HepG2 (cell line): ENCODE measurements at regions not wholly inside any gene's neighbourhood (a gene's known extent, or its start where the extent isn't known, plus 50 kb on each side); places are given as distances from the start of the nearest gene placed in this dataset.

Experiments
- ATAC-seq: fragments of 200-7000 bp; cut with Tn5 transposase; 3 replicates; pipeline ENCODE4 v1.9.1; 2020; ENCODE audit warnings: mild to moderate bottlenecking, moderate library complexity
- BruUV-seq: library from RNA; stranded (reverse); fragments of 400-500 nt; replicated peaks from 2 replicates; lab custom pipeline; 2021; lab: Mats Ljungman, UMichigan
- CTCF ChIA-PET: fragments of 300-600 bp; formaldehyde crosslinking; extraction: SDS; loops from one replicate; lab custom pipeline; 2021; ENCODE audit warnings: low total read pairs, inconsistent platforms, low intra/inter-chr PET ratio; lab: Yijun Ruan, JAX
- POLR2A ChIA-PET: fragments of 350-600 bp; sonication (Branson Sonifier 250); formaldehyde crosslinking; loops from one replicate; lab custom pipeline; 2020; ENCODE audit warnings: antibody characterized with exemption, inconsistent platforms; lab: Yijun Ruan, JAX
- DNase-seq: peaks from one replicate; pipeline ENCODE4 v3.0.0-alpha.2; 2015; ENCODE audit warnings: low spot score
- FAIRE-seq: peaks from 3 replicates; lab custom pipeline; 2011; peaks lifted over from hg19 to GRCh38; lab: Jason Lieb, UNC
- H2AFZ ChIP-seq: one replicate; pipeline ENCODE4 v1.6.1; 2011; ENCODE audit warnings: low read length, inconsistent platforms
- H3K27ac ChIP-seq: fragments of 300-600 bp; 3 replicates; pipeline ENCODE4 v1.8.0; 2011; ENCODE audit warnings: mixed run types, mild to moderate bottlenecking, mixed read lengths, low read length, inconsistent platforms; ENCODE audit not compliant: insufficient read depth; ENCODE audit errors: extremely low read length
- H3K27me3 ChIP-seq, 2 experiments: fragments of 200-600 bp in 1 of 2; 2 replicates in 1 of 2; 3 replicates in 1 of 2; pipeline versions ENCODE4 v1.6.0 to v1.8.0; 2011; ENCODE audit warnings: low read length in 2 of 2, mild to moderate bottlenecking in 2 of 2, moderate library complexity in 2 of 2, inconsistent platforms in 1 of 2; ENCODE audit not compliant: insufficient read depth in 2 of 2, control insufficient read depth in 1 of 2
- H3K36me3 ChIP-seq, 2 experiments: fragments of 200-600 bp in 1 of 2; replicated peaks in 1 of 2; 2 replicates in 1 of 2; 3 replicates in 1 of 2; pipeline versions ENCODE4 v1.5.1 to v1.8.0; 2011; ENCODE audit warnings: low read length in 2 of 2, inconsistent platforms in 1 of 2; ENCODE audit not compliant: insufficient read depth in 2 of 2, control insufficient read depth in 1 of 2
- H3K4me1 ChIP-seq: 2 replicates; pipeline ENCODE4 v1.5.1; 2012; ENCODE audit warnings: low read length, inconsistent platforms; ENCODE audit not compliant: insufficient read depth
- H3K4me2 ChIP-seq: 2 replicates; pipeline ENCODE4 v1.6.0; 2011; ENCODE audit warnings: low read depth, low read length, inconsistent platforms
- H3K4me3 ChIP-seq, 3 experiments: fragments of 200-600 bp in 1 of 3; sonication (generic), shearing (Covaris generic) in 1 of 3; replicated peaks in 1 of 3; 2 replicates each; pipeline ENCODE4 v1.5.1; 2011 to 2016; ENCODE audit warnings: low read length in 3 of 3, inconsistent platforms in 2 of 3, low read depth in 2 of 3, mild to moderate bottlenecking in 2 of 3, control low read depth in 1 of 3, mixed read lengths in 1 of 3; ENCODE audit not compliant: insufficient read depth in 1 of 3
- H3K79me2 ChIP-seq: one replicate; pipeline ENCODE4 v1.6.1; 2011; ENCODE audit warnings: low read length, inconsistent platforms; ENCODE audit not compliant: insufficient read depth
- H3K9ac ChIP-seq: 2 replicates; pipeline ENCODE4 v1.6.0; 2011; ENCODE audit warnings: mild to moderate bottlenecking, low read depth, low read length, inconsistent platforms; ENCODE audit not compliant: insufficient read depth
- H3K9me3 ChIP-seq: 2 replicates; pipeline ENCODE4 v1.5.1; 2012; ENCODE audit warnings: mild to moderate bottlenecking, low read length
- H4K20me1 ChIP-seq: 2 replicates; pipeline ENCODE4 v1.6.0; 2011; ENCODE audit warnings: inconsistent platforms, mild to moderate bottlenecking, low read length, moderate library complexity; ENCODE audit not compliant: insufficient read depth
- FOXP1 ChIP-seq, 2 experiments: fragments of 450-650 bp in 1 of 2; IDR thresholded peaks; 2 replicates each; pipeline ENCODE4 v1.6.1; 2017 to 2018; ENCODE audit warnings: antibody characterized with exemption in 1 of 2
- HMGXB4 ChIP-seq, 2 experiments: sonication (generic) in 1 of 2; formaldehyde crosslinking in 1 of 2; IDR thresholded peaks; 2 replicates each; pipeline versions ENCODE4 v1.4.0 to v1.6.1; 2018 to 2020; ENCODE audit warnings: missing genetic modification reagents in 2 of 2, borderline replicate concordance in 1 of 2, low read depth in 1 of 2, mild to moderate bottlenecking in 1 of 2, missing biosample characterization in 1 of 2
- JDP2 ChIP-seq: sonication (generic); formaldehyde crosslinking; IDR thresholded peaks from 2 replicates; pipeline ENCODE4 v1.8.1; 2022; ENCODE audit warnings: missing genetic modification reagents, borderline replicate concordance
- NFKBIZ ChIP-seq: IDR thresholded peaks from 2 replicates; pipeline ENCODE4 v1.6.1; 2018; ENCODE audit warnings: missing genetic modification reagents, missing compliant biosample characterization
- NR1H2 ChIP-seq: sonication (generic); formaldehyde crosslinking; IDR thresholded peaks from 2 replicates; pipeline ENCODE4 v1.8.1; 2022; ENCODE audit warnings: low read depth, missing genetic modification reagents, borderline replicate concordance
- NR3C1 ChIP-seq: sonication (generic); formaldehyde crosslinking; IDR thresholded peaks from 2 replicates; pipeline ENCODE4 v1.4.0; 2020; ENCODE audit warnings: missing genetic modification reagents
- RBAK ChIP-seq: sonication (generic); formaldehyde crosslinking; IDR thresholded peaks from 2 replicates; pipeline ENCODE4 v1.5.1; 2020; ENCODE audit warnings: mild to moderate bottlenecking, missing genetic modification reagents
- TAF1 ChIP-seq: sonication (generic); formaldehyde crosslinking; IDR thresholded peaks from 2 replicates; pipeline ENCODE4 v1.4.0; 2020; ENCODE audit warnings: missing genetic modification reagents
- THAP11 ChIP-seq: IDR thresholded peaks from 2 replicates; pipeline ENCODE4 v1.6.1; 2016; ENCODE audit warnings: missing biosample characterization, missing genetic modification reagents
- XBP1 ChIP-seq: sonication (generic); formaldehyde crosslinking; IDR thresholded peaks from 2 replicates; pipeline ENCODE4 v1.5.0; 2020; ENCODE audit warnings: missing genetic modification reagents
- ZNF256 ChIP-seq: sonication (generic); formaldehyde crosslinking; conservative IDR thresholded peaks from 2 replicates; pipeline ENCODE4 v1.4.0; 2020; ENCODE audit warnings: missing genetic modification reagents
- ZNF333 ChIP-seq: sonication (generic); formaldehyde crosslinking; IDR thresholded peaks from 2 replicates; pipeline ENCODE4 v1.4.0; 2020; ENCODE audit warnings: mild to moderate bottlenecking, missing genetic modification reagents, borderline replicate concordance
- ZNF501 ChIP-seq: sonication (generic); formaldehyde crosslinking; IDR thresholded peaks from 2 replicates; pipeline ENCODE4 v1.5.1; 2020; ENCODE audit warnings: mild to moderate bottlenecking, moderate library complexity, missing genetic modification reagents
- ZNF557 ChIP-seq: sonication (generic); formaldehyde crosslinking; IDR thresholded peaks from 2 replicates; pipeline ENCODE4 v1.4.0; 2020; ENCODE audit warnings: missing genetic modification reagents
- ZNF646 ChIP-seq: sonication (generic); formaldehyde crosslinking; IDR thresholded peaks from 2 replicates; pipeline ENCODE4 v1.9.0; 2021; ENCODE audit warnings: mild to moderate bottlenecking, missing genetic modification reagents
- ZNF891 ChIP-seq: sonication (generic); formaldehyde crosslinking; IDR thresholded peaks from 2 replicates; pipeline ENCODE4 v1.5.0; 2020; ENCODE audit warnings: mild to moderate bottlenecking, missing genetic modification reagents
- ZSCAN30 ChIP-seq: sonication (generic); formaldehyde crosslinking; IDR thresholded peaks from 2 replicates; pipeline ENCODE4 v1.5.0; 2020; ENCODE audit warnings: mild to moderate bottlenecking, missing genetic modification reagents
- WGBS: methylation state at CpG from one replicate; pipeline ENCODE4 v1.1.6; 2017; ENCODE audit warnings: low lambda C conversion rate; 5-methylcytosine and 5-hydroxymethylcytosine counted together
- in situ Hi-C: cut with HindIII; loops from 2 replicates; pipeline ENCODE4 v1.10.0; 2017; ENCODE audit warnings: low pct_unique_long_range_greater_than_20kb; ENCODE audit not compliant: extremely low pct_ligation_motif_present
- intact Hi-C: fragments of 100-400 bp; cut with micrococcal nuclease; formaldehyde crosslinking; loops from one replicate; pipeline ENCODE4 v1.10.0; 2022; ENCODE audit not compliant: unreplicated experiment

- Histone ChIP-seq H4K20me1 (no peaks in the 10 kb centered on the region), H3K27me3 (no peaks in the 10 kb centered on the region), H3K36me3 (no peaks in the 10 kb centered on the region), H3K79me2 (no peaks in the 10 kb centered on the region), H3K27ac (no peak overlapping the region), H3K4me3 (no peak overlapping the region), H2AFZ (no peak overlapping the region), H3K9ac (no peak overlapping the region)
- POLR2A ChIA-PET: no interaction called here
- intact Hi-C loops: no loop called here
- no peak for DNase-seq
- CTCF ChIA-PET: no interaction called here
- 19% methylated on average over 5 of the region's 5 CpGs for WGBS
- BruUV-seq: no TSS peak
- in situ Hi-C loops: no loop called here
- FAIRE-seq: no peak
- ATAC-seq: no peak
- TF ChIP-seq ZNF501 (CRISPR knock-in tag) (no peak), FOXP1 (IDR thresholded peaks at IDR 0.05) (no peak), FOXP1 (CRISPR knock-in tag; IDR thresholded peaks at IDR 0.05) (no peak), ZNF646 (CRISPR knock-in tag) (no peak), HMGXB4 (CRISPR knock-in tag; IDR thresholded peaks at IDR 0.05; ENCODE audit: borderline replicate concordance in 1 of 2, low read depth in 1 of 2) (no peak), NFKBIZ (CRISPR knock-in tag) (no peak), NR3C1 (CRISPR knock-in tag) (no peak), ZSCAN30 (CRISPR knock-in tag) (no peak), ZNF891 (CRISPR knock-in tag) (no peak), ZNF333 (CRISPR knock-in tag) (no peak), JDP2 (no peak), ZNF557 (CRISPR knock-in tag) (no peak), TAF1 (CRISPR knock-in tag) (no peak), XBP1 (CRISPR knock-in tag) (no peak), NR1H2 (CRISPR knock-in tag) (no peak), ZNF256 (CRISPR knock-in tag) (no peak), RBAK (CRISPR knock-in tag) (no peak), THAP11 (CRISPR knock-in tag) (no peak)
- TF ChIP-seq, all 625 proteins: peak for 0
- peaks cover 65% of the 10 kb centered on the region for H3K9me3 ChIP-seq
- no peaks in the 10 kb centered on the region for H3K4me1 ChIP-seq
- no peak overlapping the region for H3K4me2 ChIP-seq
These were observed 109.2 kb upstream of the FLRT2 start for GRCh38 chr14:85420707-85421106.
